ENCODE measurements at regions not wholly inside any gene's neighbourhood (a gene's known extent, or its start where the extent isn't known, plus 50 kb on each side); places are given as distances from the start of the nearest gene placed in this dataset.

DNA sequence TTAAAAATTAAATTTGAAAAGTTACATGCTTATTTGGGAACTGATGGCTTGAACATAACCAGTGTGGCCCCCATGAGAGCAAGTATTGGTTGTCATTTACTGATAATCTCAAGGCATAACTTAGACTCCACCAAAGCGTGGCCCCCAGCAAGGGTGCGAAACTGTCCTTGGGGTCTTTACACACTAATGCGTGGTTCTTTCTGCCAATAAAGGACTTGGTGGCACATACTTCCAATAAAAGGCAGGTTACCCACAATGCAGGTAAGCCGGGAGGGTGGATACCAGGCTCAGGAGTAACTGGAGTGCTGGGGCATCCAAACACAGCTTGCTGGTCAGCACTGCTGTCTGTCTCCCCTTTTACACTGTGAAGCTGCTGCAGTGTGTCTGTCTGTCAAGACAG is 278.2 kb upstream of the NCKAP5 start:
- no peaks in the 10 kb centered on the region for H3K36me3 ChIP-seq (ENCODE audit: control insufficient read depth, insufficient read depth, low read length)
- no peak for DNase-seq (ENCODE audit: low read depth)
- no peaks in the 10 kb centered on the region for H3K27me3 ChIP-seq (ENCODE audit: control insufficient read depth, insufficient read depth, low read length)
- FAIRE-seq, result no peak
- TF ChIP-seq CTCF (IDR thresholded peaks at IDR 0.05; ENCODE audit: insufficient read depth, low read length, severe bottlenecking), result no peak
- no peak overlapping the region for H3K4me3 ChIP-seq (ENCODE audit: low read depth, low read length)

DNA sequence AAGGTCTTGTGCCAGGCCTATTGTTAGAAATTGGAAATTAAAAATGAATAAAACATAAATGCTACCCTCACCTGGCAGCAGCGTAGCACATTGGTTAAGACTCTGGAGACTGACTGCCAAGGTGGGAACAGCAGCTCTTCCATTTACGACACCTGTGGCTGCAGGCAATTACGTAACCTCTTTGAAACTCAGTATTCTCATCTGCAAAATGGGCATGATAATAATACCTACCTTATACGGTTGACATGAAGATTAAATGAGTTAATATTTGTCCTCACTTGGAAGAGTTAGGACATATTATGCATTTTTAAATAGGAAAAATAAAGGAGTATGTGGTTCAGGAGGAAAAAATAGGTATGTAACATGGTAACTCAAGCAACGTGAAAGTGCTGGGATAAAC is 279.3 kb upstream of the NCKAP5 start:
- no peak overlapping the region for H3K4me3 ChIP-seq (ENCODE audit: low read depth, low read length)
- H3K27me3 ChIP-seq (ENCODE audit: control insufficient read depth, insufficient read depth, low read length), result no peaks in the 10 kb centered on the region
- no peak for TF ChIP-seq CTCF (IDR thresholded peaks at IDR 0.05; ENCODE audit: insufficient read depth, low read length, severe bottlenecking)
- H3K36me3 ChIP-seq (ENCODE audit: control insufficient read depth, insufficient read depth, low read length), result no peaks in the 10 kb centered on the region
- FAIRE-seq (no peak), DNase-seq (ENCODE audit: low read depth) (no peak)

- no peaks in the 10 kb centered on the region for H3K27me3 ChIP-seq (ENCODE audit: control insufficient read depth, insufficient read depth, low read length)
- TF ChIP-seq CTCF (IDR thresholded peaks at IDR 0.05; ENCODE audit: insufficient read depth, low read length, severe bottlenecking), result no peak
- DNase-seq (ENCODE audit: low read depth) (no peak), FAIRE-seq (no peak)
- no peak overlapping the region for H3K4me3 ChIP-seq (ENCODE audit: low read depth, low read length)
- no peaks in the 10 kb centered on the region for H3K36me3 ChIP-seq (ENCODE audit: control insufficient read depth, insufficient read depth, low read length)
Observed at GRCh38 chr2:133848111-133848649, 279.9 kb upstream of the NCKAP5 start.

DNA sequence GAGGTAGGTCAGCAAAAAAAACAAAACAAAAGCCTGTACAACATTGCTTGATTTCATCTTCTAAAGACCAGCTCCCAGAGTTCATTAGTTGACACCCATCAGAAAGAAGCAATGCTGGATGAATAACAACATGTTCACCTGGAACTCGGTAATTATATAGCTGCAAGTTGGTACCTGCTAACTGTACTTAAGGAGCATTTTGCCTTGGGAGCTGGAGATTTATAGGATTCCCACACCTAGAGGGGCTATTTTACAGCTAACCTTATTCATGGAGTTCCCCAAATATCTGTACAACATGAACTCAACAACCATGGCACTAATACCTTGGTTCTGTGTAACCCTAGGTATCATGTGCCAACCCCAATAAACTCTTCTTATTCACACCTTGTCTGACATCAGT is 281.1 kb upstream of the NCKAP5 start:
- no peak for TF ChIP-seq CTCF (IDR thresholded peaks at IDR 0.05; ENCODE audit: insufficient read depth, low read length, severe bottlenecking)
- Histone ChIP-seq H3K27me3 (ENCODE audit: control insufficient read depth, insufficient read depth, low read length) (no peaks in the 10 kb centered on the region), H3K4me3 (ENCODE audit: low read depth, low read length) (no peak overlapping the region), H3K36me3 (ENCODE audit: control insufficient read depth, insufficient read depth, low read length) (no peaks in the 10 kb centered on the region)
- DNase-seq (ENCODE audit: low read depth), result peak; percentile 65
- FAIRE-seq, result no peak

DNA sequence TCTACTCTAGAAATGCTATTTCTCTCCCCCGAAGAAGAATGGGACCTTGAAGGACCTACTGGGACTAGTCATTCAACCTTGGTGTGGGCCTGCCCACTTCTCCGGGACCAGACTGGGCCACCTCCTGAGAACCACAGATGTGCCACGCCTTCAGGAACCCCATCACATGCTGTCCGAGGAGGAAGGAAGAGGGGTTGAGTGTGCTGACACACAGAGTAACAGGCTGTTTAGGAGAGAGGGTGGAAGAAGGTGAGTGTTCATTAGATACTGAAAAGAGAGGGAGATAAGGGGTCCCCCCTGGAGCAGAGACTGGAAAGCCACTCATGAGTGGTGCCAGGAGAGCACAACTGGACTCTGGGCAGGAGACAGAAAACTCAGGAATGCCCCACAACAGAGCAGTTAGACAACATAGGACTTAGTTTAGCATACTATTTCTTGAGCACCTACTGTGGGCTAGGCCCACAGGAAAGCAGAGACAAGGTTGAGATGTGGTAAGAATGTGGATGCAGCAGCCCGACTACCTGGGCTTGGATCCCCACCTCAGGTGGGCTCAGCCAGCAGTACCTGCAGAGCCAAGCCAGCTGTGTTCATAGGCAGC is 286.4 kb upstream of the NCKAP5 start:
- no peaks in the 10 kb centered on the region for H3K27me3 ChIP-seq (ENCODE audit: control insufficient read depth, insufficient read depth, low read length)
- no peak for FAIRE-seq
- H3K4me3 ChIP-seq (ENCODE audit: low read depth, low read length), result no peak overlapping the region
- DNase-seq (ENCODE audit: low read depth), result no peak
- no peaks in the 10 kb centered on the region for H3K36me3 ChIP-seq (ENCODE audit: control insufficient read depth, insufficient read depth, low read length)
- TF ChIP-seq CTCF (IDR thresholded peaks at IDR 0.05; ENCODE audit: insufficient read depth, low read length, severe bottlenecking), result no peak

GRCh38 chr2:133855526-133855925 is 287.3 kb upstream of the NCKAP5 start:
- Histone ChIP-seq H3K27me3 (ENCODE audit: control insufficient read depth, insufficient read depth, low read length) (no peaks in the 10 kb centered on the region), H3K36me3 (ENCODE audit: control insufficient read depth, insufficient read depth, low read length) (no peaks in the 10 kb centered on the region), H3K4me3 (ENCODE audit: low read depth, low read length) (no peak overlapping the region)
- FAIRE-seq (no peak), DNase-seq (ENCODE audit: low read depth) (no peak)
- TF ChIP-seq CTCF (IDR thresholded peaks at IDR 0.05; ENCODE audit: insufficient read depth, low read length, severe bottlenecking), result no peak

Data from bronchial epithelial cell (primary cell).